Left lung (tissue), 4 donors: ENCODE measurements at regions not wholly inside any gene's neighbourhood (a gene's known extent, or its start where the extent isn't known, plus 50 kb on each side); places are given as distances from the start of the nearest gene placed in this dataset.

Experiments
- ATAC-seq: fragments of 200-7000 bp; cut with Tn5 transposase; one replicate; pipeline ENCODE4 v1.9.1; 2020; ENCODE audit warnings: moderate library complexity
- DNase-seq, 4 donors: peaks; one replicate each; pipeline ENCODE4 v3.0.0-alpha.2; 2013 to 2020
- H3K27ac ChIP-seq, 2 donors: fragments of 200-600 bp; sonication (generic) in 1 of 2; one replicate each; pipeline versions ENCODE4 v1.5.0 to v1.8.0; 2020 to 2021
- H3K27me3 ChIP-seq, 2 donors: fragments of 200-600 bp; sonication (generic) in 1 of 2; one replicate each; pipeline versions ENCODE4 v1.5.0 to v1.8.0; 2020 to 2021
- H3K36me3 ChIP-seq, 2 donors: fragments of 200-600 bp; sonication (generic) in 1 of 2; one replicate each; pipeline versions ENCODE4 v1.5.0 to v1.8.0; 2020 to 2021
- H3K4me1 ChIP-seq, 2 donors: fragments of 200-600 bp; one replicate each; pipeline ENCODE4 v1.8.0; 2021
- H3K4me3 ChIP-seq, 2 donors: fragments of 200-600 bp; sonication (generic) in 1 of 2; one replicate each; pipeline versions ENCODE4 v1.5.0 to v1.8.0; 2020 to 2021; ENCODE audit warnings: mild to moderate bottlenecking in 1 of 2
- H3K9me3 ChIP-seq, 2 donors: fragments of 200-600 bp; sonication (generic) in 1 of 2; one replicate each; pipeline versions ENCODE4 v1.5.0 to v1.8.0; 2020 to 2021
- CTCF ChIP-seq, 2 donors: fragments of 200-600 bp; sonication (generic) in 1 of 2; IDR thresholded peaks; one replicate each; pipeline versions ENCODE4 v1.5.0 to v1.8.0; 2021; ENCODE audit warnings: antibody characterized with exemption in 2 of 2
- intact Hi-C, 2 donors: fragments of 100-400 bp; cut with DNase I; formaldehyde crosslinking; loops; one replicate each; pipeline versions ENCODE4 v1.11.2 to v1.14.2; 2022
- donor health status: DM: no; HTN: yes; CAD: no.
- donor health status: DM: no; HTN: no; CAD: no.

- Histone ChIP-seq H3K27ac (no peak overlapping the region), H3K27me3 (no peaks in the 10 kb centered on the region), H3K4me1 (no peaks in the 10 kb centered on the region), H3K36me3 (no peaks in the 10 kb centered on the region), H3K4me3 (no peak overlapping the region), H3K9me3 (peaks cover 0 to 22% of the 10 kb centered on the region in 2 donors)
- DNase-seq (no peak), ATAC-seq (no peak)
- no peak for TF ChIP-seq CTCF (IDR thresholded peaks at IDR 0.05)
- intact Hi-C loops = no loop called here
These were observed 1357.3 kb upstream of the EYS start for GRCh38 chr6:67064323-67064722.

- ATAC-seq (no peak), DNase-seq (no peak)
- Histone ChIP-seq H3K4me3 (no peak overlapping the region), H3K36me3 (no peaks in the 10 kb centered on the region), H3K27me3 (no peaks in the 10 kb centered on the region), H3K9me3 (no peaks in the 10 kb centered on the region), H3K27ac (no peak overlapping the region), H3K4me1 (no peaks in the 10 kb centered on the region)
- TF ChIP-seq CTCF (IDR thresholded peaks at IDR 0.05) = no peak
- intact Hi-C loops = no loop called here
These were observed 1341.0 kb upstream of the EYS start for GRCh38 chr6:67047996-67048395.

- Histone ChIP-seq H3K9me3 (no peaks in the 10 kb centered on the region), H3K36me3 (no peaks in the 10 kb centered on the region), H3K27ac (no peak overlapping the region), H3K4me3 (no peak overlapping the region), H3K4me1 (no peaks in the 10 kb centered on the region), H3K27me3 (no peaks in the 10 kb centered on the region)
- no peak for TF ChIP-seq CTCF (IDR thresholded peaks at IDR 0.05)
- peak in 1 of 4 donors; percentile 3 for DNase-seq
- intact Hi-C loops = no loop called here
- no peak for ATAC-seq
These were observed 1338.0 kb upstream of the EYS start for GRCh38 chr6:67045076-67045475.

GRCh38 chr6:67031451-67031850, 1324.4 kb upstream of the EYS start:
- H3K27me3 ChIP-seq = no peaks in the 10 kb centered on the region
- H3K9me3 ChIP-seq = peaks cover 0 to 15% of the 10 kb centered on the region in 2 donors
- no peak for TF ChIP-seq CTCF (IDR thresholded peaks at IDR 0.05)
- intact Hi-C loops = no loop called here
- ATAC-seq = no peak
- H3K4me3 ChIP-seq = no peak overlapping the region
- H3K27ac ChIP-seq = no peak overlapping the region
- H3K36me3 ChIP-seq = no peaks in the 10 kb centered on the region
- DNase-seq = no peak
- no peaks in the 10 kb centered on the region for H3K4me1 ChIP-seq

- H3K4me1 ChIP-seq = no peaks in the 10 kb centered on the region
- intact Hi-C loops = no loop called here
- no peaks in the 10 kb centered on the region for H3K36me3 ChIP-seq
- H3K9me3 ChIP-seq = peaks cover 0 to 15% of the 10 kb centered on the region in 2 donors
- no peak for TF ChIP-seq CTCF (IDR thresholded peaks at IDR 0.05)
- H3K27me3 ChIP-seq = no peaks in the 10 kb centered on the region
- no peak overlapping the region for H3K27ac ChIP-seq
- H3K4me3 ChIP-seq = no peak overlapping the region
- DNase-seq (peak in 1 of 4 donors; percentile 61), ATAC-seq (no peak)
These were observed 1323.8 kb upstream of the EYS start for GRCh38 chr6:67030861-67031260.
